Muscle layer of colon (tissue), 2 donors: ENCODE measurements at regions not wholly inside any gene's neighbourhood (a gene's known extent, or its start where the extent isn't known, plus 50 kb on each side); places are given as distances from the start of the nearest gene placed in this dataset.

Experiments used
- H3K27ac ChIP-seq: one replicate; pipeline ENCODE4 v1.7.0; 2013; ENCODE audit warnings: low read depth, mild to moderate bottlenecking, low read length, moderate library complexity
- H3K27me3 ChIP-seq, 2 donors: one replicate each; pipeline ENCODE4 v1.7.0; 2013; ENCODE audit warnings: low read length in 2 of 2, mild to moderate bottlenecking in 2 of 2; ENCODE audit not compliant: insufficient read depth in 2 of 2, control insufficient read depth in 1 of 2
- H3K36me3 ChIP-seq: one replicate; pipeline ENCODE4 v1.7.0; 2013; ENCODE audit warnings: mild to moderate bottlenecking, low read length; ENCODE audit not compliant: insufficient read depth
- H3K4me1 ChIP-seq: one replicate; pipeline ENCODE4 v1.7.0; 2013; ENCODE audit warnings: mild to moderate bottlenecking, low read length; ENCODE audit not compliant: insufficient read depth
- H3K4me3 ChIP-seq, 2 donors: one replicate each; pipeline ENCODE4 v1.7.0; 2013; ENCODE audit warnings: low read length in 2 of 2, low read depth in 1 of 2, mild to moderate bottlenecking in 1 of 2, moderate library complexity in 1 of 2
- H3K9ac ChIP-seq: one replicate; pipeline ENCODE4 v1.7.0; 2013; ENCODE audit warnings: low read length
- H3K9me3 ChIP-seq: one replicate; pipeline ENCODE4 v1.7.0; 2013; ENCODE audit warnings: mild to moderate bottlenecking, low read length
- donor health status: abdominal sarcoma.
- donor health status: Adenocarcinoma of cecum.

GRCh38 chr2:81249152-81249551, 944.6 kb upstream of the LRRTM1 start:
- no peak overlapping the region for H3K9ac ChIP-seq
- H3K36me3 ChIP-seq: no peaks in the 10 kb centered on the region
- no peak overlapping the region for H3K4me3 ChIP-seq
- no peaks in the 10 kb centered on the region for H3K9me3 ChIP-seq
- no peak overlapping the region for H3K27ac ChIP-seq
- H3K4me1 ChIP-seq: no peaks in the 10 kb centered on the region
- H3K27me3 ChIP-seq: no peaks in the 10 kb centered on the region

- Histone ChIP-seq H3K9ac (no peak overlapping the region), H3K27ac (no peak overlapping the region), H3K4me3 (no peak overlapping the region), H3K36me3 (no peaks in the 10 kb centered on the region), H3K27me3 (no peaks in the 10 kb centered on the region), H3K4me1 (no peaks in the 10 kb centered on the region), H3K9me3 (no peaks in the 10 kb centered on the region)
These were observed 943.1 kb upstream of the LRRTM1 start for GRCh38 chr2:81247648-81248047.

- Histone ChIP-seq H3K4me1 (no peaks in the 10 kb centered on the region), H3K36me3 (no peaks in the 10 kb centered on the region), H3K27me3 (no peaks in the 10 kb centered on the region), H3K27ac (no peak overlapping the region), H3K9ac (no peak overlapping the region), H3K4me3 (no peak overlapping the region), H3K9me3 (no peaks in the 10 kb centered on the region)
These were observed 937.9 kb upstream of the LRRTM1 start for GRCh38 chr2:81242501-81242900.

- Histone ChIP-seq H3K36me3 (no peaks in the 10 kb centered on the region), H3K27me3 (no peaks in the 10 kb centered on the region), H3K4me1 (no peaks in the 10 kb centered on the region), H3K9ac (no peak overlapping the region), H3K4me3 (no peak overlapping the region), H3K9me3 (no peaks in the 10 kb centered on the region), H3K27ac (no peak overlapping the region)
These were observed 933.9 kb upstream of the LRRTM1 start for GRCh38 chr2:81238462-81238861.

- Histone ChIP-seq H3K4me1 (no peaks in the 10 kb centered on the region), H3K4me3 (no peak overlapping the region), H3K27ac (no peak overlapping the region)
These were observed 931.0 kb upstream of the LRRTM1 start for GRCh38 chr2:81235601-81236000.

GRCh38 chr2:81234711-81235110, 930.2 kb upstream of the LRRTM1 start:
- Histone ChIP-seq H3K36me3 (no peaks in the 10 kb centered on the region), H3K9ac (no peak overlapping the region), H3K9me3 (no peaks in the 10 kb centered on the region), H3K4me3 (no peak overlapping the region), H3K27me3 (no peaks in the 10 kb centered on the region), H3K27ac (no peak overlapping the region), H3K4me1 (no peaks in the 10 kb centered on the region)

More at GRCh38 chr2:81235601-81236000, 931.0 kb upstream of the LRRTM1 start:
- Histone ChIP-seq H3K9me3 (no peaks in the 10 kb centered on the region), H3K36me3 (no peaks in the 10 kb centered on the region), H3K27me3 (no peaks in the 10 kb centered on the region), H3K9ac (no peak overlapping the region)

GRCh38 chr2:81225756-81226155, 921.2 kb upstream of the LRRTM1 start:
- H3K9me3 ChIP-seq: no peaks in the 10 kb centered on the region
- no peaks in the 10 kb centered on the region for H3K36me3 ChIP-seq
- no peak overlapping the region for H3K27ac ChIP-seq
- H3K9ac ChIP-seq: no peak overlapping the region
- H3K4me3 ChIP-seq: no peak overlapping the region
- no peaks in the 10 kb centered on the region for H3K27me3 ChIP-seq
- no peaks in the 10 kb centered on the region for H3K4me1 ChIP-seq

GRCh38 chr2:81213598-81213997, 909.0 kb upstream of the LRRTM1 start:
- H3K27ac ChIP-seq: no peak overlapping the region
- no peak overlapping the region for H3K9ac ChIP-seq
- H3K36me3 ChIP-seq: no peaks in the 10 kb centered on the region
- H3K27me3 ChIP-seq: no peaks in the 10 kb centered on the region
- no peaks in the 10 kb centered on the region for H3K4me1 ChIP-seq
- no peak overlapping the region for H3K4me3 ChIP-seq
- H3K9me3 ChIP-seq: no peaks in the 10 kb centered on the region

GRCh38 chr2:81206216-81206615, 901.7 kb upstream of the LRRTM1 start:
- H3K4me3 ChIP-seq: no peak overlapping the region
- H3K36me3 ChIP-seq: no peaks in the 10 kb centered on the region
- no peak overlapping the region for H3K27ac ChIP-seq
- no peaks in the 10 kb centered on the region for H3K4me1 ChIP-seq
- no peak overlapping the region for H3K9ac ChIP-seq
- H3K27me3 ChIP-seq: no peaks in the 10 kb centered on the region
- no peaks in the 10 kb centered on the region for H3K9me3 ChIP-seq

- H3K27me3 ChIP-seq: no peaks in the 10 kb centered on the region
- H3K4me1 ChIP-seq: no peaks in the 10 kb centered on the region
- H3K9ac ChIP-seq: no peak overlapping the region
- no peaks in the 10 kb centered on the region for H3K9me3 ChIP-seq
- H3K27ac ChIP-seq: no peak overlapping the region
- H3K36me3 ChIP-seq: no peaks in the 10 kb centered on the region
- no peak overlapping the region for H3K4me3 ChIP-seq
These were observed 892.5 kb upstream of the LRRTM1 start for GRCh38 chr2:81196933-81197628.

- Histone ChIP-seq H3K4me1 (no peaks in the 10 kb centered on the region), H3K9ac (no peak overlapping the region), H3K27ac (no peak overlapping the region), H3K4me3 (no peak overlapping the region), H3K27me3 (no peaks in the 10 kb centered on the region), H3K36me3 (no peaks in the 10 kb centered on the region), H3K9me3 (no peaks in the 10 kb centered on the region)
These were observed 891.9 kb upstream of the LRRTM1 start for GRCh38 chr2:81196383-81196851.

- H3K36me3 ChIP-seq: no peaks in the 10 kb centered on the region
These were observed 891.3 kb upstream of the LRRTM1 start for GRCh38 chr2:81195774-81196382.

More at GRCh38 chr2:81195774-81196382, 891.3 kb upstream of the LRRTM1 start:
- H3K4me3 ChIP-seq: no peak overlapping the region
- no peaks in the 10 kb centered on the region for H3K27me3 ChIP-seq
- no peak overlapping the region for H3K9ac ChIP-seq
- no peak overlapping the region for H3K27ac ChIP-seq
- H3K9me3 ChIP-seq: no peaks in the 10 kb centered on the region
- H3K4me1 ChIP-seq: no peaks in the 10 kb centered on the region
